ENCODE measurements at regions not wholly inside any gene's neighbourhood (a gene's known extent, or its start where the extent isn't known, plus 50 kb on each side); places are given as distances from the start of the nearest gene placed in this dataset.

DNA sequence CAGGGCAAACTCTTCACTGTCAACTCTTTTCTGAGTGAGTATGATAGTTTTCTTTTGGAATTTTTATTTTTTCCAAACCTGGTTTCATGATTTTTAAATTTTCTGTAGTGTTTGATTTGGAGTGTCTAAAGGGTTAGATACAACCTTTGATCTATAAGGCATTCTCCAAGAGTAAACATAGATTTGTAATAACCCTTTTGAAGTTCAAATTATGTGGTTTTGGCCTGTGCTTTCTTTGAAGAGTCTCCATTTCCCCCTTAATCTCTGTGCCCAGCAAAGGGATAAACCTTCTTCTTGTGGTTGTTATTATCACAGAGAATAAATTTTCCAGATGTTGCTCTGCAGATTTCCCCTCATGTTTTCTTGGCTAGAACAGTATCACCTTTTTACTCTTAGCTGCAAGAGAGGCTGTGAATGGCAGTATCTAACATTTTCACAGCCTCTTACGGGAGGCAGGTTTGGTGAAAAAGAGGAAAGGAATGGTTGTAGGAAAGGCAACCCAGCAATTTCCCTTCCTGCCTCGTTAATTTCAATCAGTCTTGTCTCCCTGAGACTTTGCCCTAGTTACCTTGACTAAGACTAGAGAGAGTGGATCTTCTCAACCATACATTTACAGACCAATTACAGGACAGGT lies 83.3 kb upstream of the AKIRIN2 start:
- no peak for ATAC-seq (ENCODE audit: insufficient number of reproducible peaks, low FRiP score, low read depth)
- Histone ChIP-seq H3K27me3 (replicated peaks; ENCODE audit: insufficient read depth) (no peaks in the 10 kb centered on the region), H3K27ac (no peak overlapping the region), H3K4me1 (ENCODE audit: control insufficient read depth in 1 of 2, low read depth in 2 of 2) (no peaks in the 10 kb centered on the region), H3K4me3 (no peak overlapping the region), H3K9me3 (no peaks in the 10 kb centered on the region), H3K36me3 (no peaks in the 10 kb centered on the region)
- TF ChIP-seq, protein P1, sequence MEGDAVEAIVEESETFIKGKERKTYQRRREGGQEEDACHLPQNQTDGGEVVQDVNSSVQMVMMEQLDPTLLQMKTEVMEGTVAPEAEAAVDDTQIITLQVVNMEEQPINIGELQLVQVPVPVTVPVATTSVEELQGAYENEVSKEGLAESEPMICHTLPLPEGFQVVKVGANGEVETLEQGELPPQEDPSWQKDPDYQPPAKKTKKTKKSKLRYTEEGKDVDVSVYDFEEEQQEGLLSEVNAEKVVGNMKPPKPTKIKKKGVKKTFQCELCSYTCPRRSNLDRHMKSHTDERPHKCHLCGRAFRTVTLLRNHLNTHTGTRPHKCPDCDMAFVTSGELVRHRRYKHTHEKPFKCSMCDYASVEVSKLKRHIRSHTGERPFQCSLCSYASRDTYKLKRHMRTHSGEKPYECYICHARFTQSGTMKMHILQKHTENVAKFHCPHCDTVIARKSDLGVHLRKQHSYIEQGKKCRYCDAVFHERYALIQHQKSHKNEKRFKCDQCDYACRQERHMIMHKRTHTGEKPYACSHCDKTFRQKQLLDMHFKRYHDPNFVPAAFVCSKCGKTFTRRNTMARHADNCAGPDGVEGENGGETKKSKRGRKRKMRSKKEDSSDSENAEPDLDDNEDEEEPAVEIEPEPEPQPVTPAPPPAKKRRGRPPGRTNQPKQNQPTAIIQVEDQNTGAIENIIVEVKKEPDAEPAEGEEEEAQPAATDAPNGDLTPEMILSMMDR (IDR thresholded peaks at IDR 0.05) = no peak
- no peak for DNase-seq (ENCODE audit: low spot score)

DNA sequence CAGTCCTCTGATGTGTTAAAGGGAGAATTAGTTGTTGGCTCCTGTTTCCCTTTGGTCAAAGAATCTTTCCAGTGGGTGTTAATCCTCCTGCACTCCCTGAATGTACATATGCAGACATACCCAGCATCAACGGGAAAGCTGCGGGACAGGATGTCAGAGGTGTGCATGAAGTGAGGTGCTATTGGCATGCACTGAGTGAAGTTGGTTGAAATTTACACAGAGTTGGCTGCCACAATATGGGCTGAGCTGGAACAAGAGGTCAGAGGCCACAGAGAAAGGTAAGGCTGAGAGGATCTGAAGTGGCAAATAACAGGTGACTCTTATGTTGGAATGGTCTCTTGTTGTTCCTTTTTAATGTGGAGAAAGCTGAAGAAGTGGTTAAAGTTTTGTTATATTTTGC lies 82.7 kb upstream of the AKIRIN2 start:
- no peaks in the 10 kb centered on the region for H3K9me3 ChIP-seq
- no peak overlapping the region for H3K4me3 ChIP-seq
- no peaks in the 10 kb centered on the region for H3K27me3 ChIP-seq (replicated peaks; ENCODE audit: insufficient read depth)
- H3K36me3 ChIP-seq = no peaks in the 10 kb centered on the region
- no peak overlapping the region for H3K27ac ChIP-seq
- ATAC-seq (ENCODE audit: insufficient number of reproducible peaks, low FRiP score, low read depth) (no peak), DNase-seq (ENCODE audit: low spot score) (no peak)
- H3K4me1 ChIP-seq (ENCODE audit: control insufficient read depth in 1 of 2, low read depth in 2 of 2) = no peaks in the 10 kb centered on the region
- TF ChIP-seq, protein P1 (IDR thresholded peaks at IDR 0.05) = no peak

DNA sequence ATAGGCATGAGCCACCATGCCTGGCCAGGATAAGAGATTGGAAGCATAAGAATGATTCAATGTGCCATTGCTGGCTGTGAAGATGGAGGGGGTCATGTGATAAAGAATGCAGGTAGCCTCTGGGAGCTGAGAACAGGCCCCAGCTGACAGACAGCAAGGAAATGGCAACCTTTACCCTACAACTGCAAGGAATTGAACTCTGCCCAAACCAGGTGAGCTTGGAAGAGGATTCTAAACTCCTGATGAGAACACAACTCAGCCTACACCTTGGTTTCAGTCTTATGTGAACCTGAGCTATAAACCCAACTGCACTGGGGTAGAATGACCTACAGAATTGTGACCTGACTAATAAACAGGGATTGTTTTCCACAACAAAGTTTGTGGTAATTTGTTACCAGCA lies 82.0 kb upstream of the AKIRIN2 start:
- ATAC-seq (ENCODE audit: insufficient number of reproducible peaks, low FRiP score, low read depth) (no peak), DNase-seq (ENCODE audit: low spot score) (no peak)
- no peaks in the 10 kb centered on the region for H3K36me3 ChIP-seq

DNA sequence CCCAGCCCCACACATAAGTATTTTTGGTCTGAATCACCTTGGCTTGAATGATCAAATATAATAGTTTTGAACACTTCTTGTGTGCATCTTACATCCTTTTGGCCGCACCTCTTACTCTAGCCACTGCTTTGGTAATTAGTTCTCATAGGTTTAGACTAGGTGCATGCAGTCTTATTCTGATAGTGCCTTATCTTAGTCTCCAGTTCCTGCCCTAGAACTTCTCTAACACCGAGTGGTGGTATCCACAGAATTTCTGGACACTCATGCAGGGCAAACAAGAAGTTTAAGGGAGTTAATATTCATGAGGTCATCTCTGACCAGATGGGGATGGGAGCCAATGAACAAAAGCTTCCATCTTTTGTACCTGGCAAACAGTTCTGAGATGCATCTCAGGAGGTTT lies 77.5 kb upstream of the AKIRIN2 start:
- Histone ChIP-seq H3K9me3 (no peaks in the 10 kb centered on the region), H3K4me1 (ENCODE audit: control insufficient read depth in 1 of 2, low read depth in 2 of 2) (no peaks in the 10 kb centered on the region), H3K4me3 (no peak overlapping the region), H3K27ac (no peak overlapping the region), H3K36me3 (no peaks in the 10 kb centered on the region), H3K27me3 (replicated peaks; ENCODE audit: insufficient read depth) (no peaks in the 10 kb centered on the region)
- TF ChIP-seq, protein P1 (IDR thresholded peaks at IDR 0.05) = no peak
- no peak for DNase-seq (ENCODE audit: low spot score)
- no peak for ATAC-seq (ENCODE audit: insufficient number of reproducible peaks, low FRiP score, low read depth)

More for the DNA sequence above, 82.0 kb upstream of the AKIRIN2 start:
- Histone ChIP-seq H3K4me3 (no peak overlapping the region), H3K27me3 (replicated peaks; ENCODE audit: insufficient read depth) (no peaks in the 10 kb centered on the region), H3K27ac (no peak overlapping the region), H3K9me3 (no peaks in the 10 kb centered on the region), H3K4me1 (ENCODE audit: control insufficient read depth in 1 of 2, low read depth in 2 of 2) (no peaks in the 10 kb centered on the region)
- TF ChIP-seq, protein P1 (IDR thresholded peaks at IDR 0.05) = no peak

DNA sequence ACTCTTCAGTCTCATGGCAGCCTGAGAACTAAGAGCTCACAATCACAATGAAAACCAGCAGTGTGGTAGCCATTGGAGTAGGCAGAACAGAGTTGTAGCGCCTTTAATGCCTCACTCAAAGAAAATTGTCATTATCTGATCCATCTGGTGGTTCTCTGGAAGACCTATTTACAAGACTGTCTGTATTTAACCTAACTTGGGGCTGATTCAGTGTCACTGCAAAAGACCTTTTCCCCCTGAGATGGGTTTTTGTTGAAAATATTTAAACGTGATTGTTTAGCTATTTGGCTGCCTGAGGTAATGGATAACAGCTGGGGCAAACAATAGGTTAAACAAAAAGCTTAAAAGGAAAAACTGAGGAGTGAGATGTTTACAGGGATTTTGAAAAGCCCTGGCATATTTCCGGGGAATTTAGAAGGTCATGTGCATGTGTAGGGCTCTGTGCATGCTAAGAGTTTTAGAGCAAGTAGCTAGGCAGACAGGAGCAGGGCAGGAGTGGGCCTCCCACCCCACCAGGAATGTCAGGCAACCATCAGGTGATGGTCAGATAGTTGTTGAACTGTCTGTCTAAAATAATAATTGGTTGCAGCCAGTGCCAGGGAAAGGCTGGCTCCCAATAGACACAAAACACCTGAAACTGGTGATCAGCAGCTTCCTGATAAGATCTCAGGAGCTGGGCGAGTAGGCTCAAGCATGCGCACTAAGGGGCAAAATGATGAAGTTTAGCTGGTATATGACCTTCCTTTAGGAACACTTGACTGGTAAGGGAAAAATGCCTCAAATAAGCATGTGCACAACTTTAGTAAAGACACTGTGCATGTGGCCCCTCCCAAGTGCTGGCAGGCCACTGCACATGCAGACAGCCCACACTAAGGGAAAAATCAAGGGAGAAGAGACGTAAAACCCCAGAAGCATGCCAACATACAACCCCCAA lies 70.8 kb upstream of the AKIRIN2 start:
- Histone ChIP-seq H3K4me3 (no peak overlapping the region), H3K27me3 (replicated peaks; ENCODE audit: insufficient read depth) (no peaks in the 10 kb centered on the region), H3K27ac (no peak overlapping the region), H3K4me1 (ENCODE audit: control insufficient read depth in 1 of 2, low read depth in 2 of 2) (no peaks in the 10 kb centered on the region), H3K9me3 (no peaks in the 10 kb centered on the region), H3K36me3 (no peaks in the 10 kb centered on the region)
- TF ChIP-seq, protein P1 (IDR thresholded peaks at IDR 0.05) = no peak
- ATAC-seq (ENCODE audit: insufficient number of reproducible peaks, low FRiP score, low read depth) (no peak), DNase-seq (ENCODE audit: low spot score) (no peak)
